Body of pancreas (tissue), 4 donors: ENCODE measurements at regions not wholly inside any gene's neighbourhood (a gene's known extent, or its start where the extent isn't known, plus 50 kb on each side); places are given as distances from the start of the nearest gene placed in this dataset.

Experiments used
- POLR2A ChIP-seq, 3 donors: fragments of 450-650 bp; IDR thresholded peaks; one replicate each; pipeline ENCODE4 v1.6.1; 2016; ENCODE audit warnings: antibody characterized with exemption in 3 of 3, mild to moderate bottlenecking in 2 of 3
- TF ChIP-seq, protein P1 (sequence below), 7 experiments: fragments of 450-650 bp in 4 of 7; fragments of 200-600 bp in 3 of 7; sonication (generic) in 3 of 7; IDR thresholded peaks; one replicate each; pipeline ENCODE4 v1.5.1; 2016 to 2019; ENCODE audit warnings: antibody characterized with exemption in 7 of 7

DNA sequence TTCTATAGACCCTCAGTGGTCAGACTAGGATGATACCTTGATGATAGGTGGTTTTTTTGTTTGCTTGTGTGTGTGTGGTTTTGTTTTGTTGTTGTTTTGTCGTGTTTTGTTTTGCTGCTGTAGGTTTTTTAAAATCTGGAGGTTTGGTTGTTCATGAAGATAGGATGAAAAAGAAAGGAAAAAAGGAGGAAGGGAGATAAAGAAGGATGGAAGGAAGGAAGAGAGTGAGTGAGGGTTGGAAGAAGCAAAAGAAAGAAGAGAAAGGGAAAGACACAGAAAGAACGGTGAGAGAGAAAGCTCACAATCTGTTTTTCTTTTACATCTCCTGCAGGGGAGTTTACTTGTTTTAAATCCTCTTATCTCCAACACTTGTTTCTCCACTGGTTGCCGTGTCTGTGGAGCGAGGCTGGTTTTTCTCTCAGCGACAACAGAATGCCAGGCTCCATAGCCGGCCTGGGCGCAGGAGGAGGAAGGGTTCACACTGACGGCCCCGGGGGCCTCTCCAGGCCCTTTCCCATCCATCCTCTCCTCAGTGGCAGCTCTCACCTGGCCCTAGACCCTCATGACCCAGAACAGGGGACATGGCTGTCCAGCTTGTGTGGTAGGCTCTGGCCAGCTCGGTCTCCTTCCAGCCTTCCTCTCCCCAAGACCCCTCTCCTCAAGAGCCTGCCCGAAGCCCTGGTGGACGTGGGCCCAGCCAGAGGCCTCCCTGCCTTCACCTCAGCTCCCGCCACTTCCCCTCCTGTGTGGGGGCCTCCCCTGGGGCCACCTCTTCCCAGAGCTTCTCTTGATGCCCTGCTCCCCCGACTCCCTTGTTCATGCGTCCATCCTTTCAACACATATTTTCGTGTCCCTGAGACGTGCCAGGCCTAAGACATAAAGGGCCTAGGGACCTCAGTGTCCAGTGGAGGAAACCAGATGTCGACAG, 168.4 kb downstream of the VEGFA start:
- TF ChIP-seq POLR2A (IDR thresholded peaks at IDR 0.05): no peak
- TF ChIP-seq, protein P1, sequence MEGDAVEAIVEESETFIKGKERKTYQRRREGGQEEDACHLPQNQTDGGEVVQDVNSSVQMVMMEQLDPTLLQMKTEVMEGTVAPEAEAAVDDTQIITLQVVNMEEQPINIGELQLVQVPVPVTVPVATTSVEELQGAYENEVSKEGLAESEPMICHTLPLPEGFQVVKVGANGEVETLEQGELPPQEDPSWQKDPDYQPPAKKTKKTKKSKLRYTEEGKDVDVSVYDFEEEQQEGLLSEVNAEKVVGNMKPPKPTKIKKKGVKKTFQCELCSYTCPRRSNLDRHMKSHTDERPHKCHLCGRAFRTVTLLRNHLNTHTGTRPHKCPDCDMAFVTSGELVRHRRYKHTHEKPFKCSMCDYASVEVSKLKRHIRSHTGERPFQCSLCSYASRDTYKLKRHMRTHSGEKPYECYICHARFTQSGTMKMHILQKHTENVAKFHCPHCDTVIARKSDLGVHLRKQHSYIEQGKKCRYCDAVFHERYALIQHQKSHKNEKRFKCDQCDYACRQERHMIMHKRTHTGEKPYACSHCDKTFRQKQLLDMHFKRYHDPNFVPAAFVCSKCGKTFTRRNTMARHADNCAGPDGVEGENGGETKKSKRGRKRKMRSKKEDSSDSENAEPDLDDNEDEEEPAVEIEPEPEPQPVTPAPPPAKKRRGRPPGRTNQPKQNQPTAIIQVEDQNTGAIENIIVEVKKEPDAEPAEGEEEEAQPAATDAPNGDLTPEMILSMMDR (IDR thresholded peaks at IDR 0.05): no peak
